Ammon's horn (tissue), 1 donor: ENCODE measurements at regions not wholly inside any gene's neighbourhood (a gene's known extent, or its start where the extent isn't known, plus 50 kb on each side); places are given as distances from the start of the nearest gene placed in this dataset.

Experiments used
- DNase-seq: peaks from one replicate; pipeline ENCODE4 v3.0.0-alpha.2; 2016; ENCODE audit warnings: low spot score

- no peak for DNase-seq
Observed at GRCh38 chr11:43250309-43250708, 61.5 kb upstream of the API5 start.

GRCh38 chr11:43261775-43262174, 50.0 kb upstream of the API5 start:
- DNase-seq: no peak
